GDM1 (cell line): ENCODE measurements at regions not wholly inside any gene's neighbourhood (a gene's known extent, or its start where the extent isn't known, plus 50 kb on each side); places are given as distances from the start of the nearest gene placed in this dataset.
"Not testable (repeated sequence)": the region's sequence is repeated elsewhere in the genome, so short reads cannot be mapped to it uniquely, and the experiment has no call there.

ENCODE experiments used
- DNase-seq: peaks from one replicate; lab custom pipeline; 2025; lab: John Stamatoyannopoulos, UW

GRCh38 chr13:64540976-64541375, 2689.2 kb downstream of the PCDH9 start:
- DNase-seq, result no peak

GRCh38 chr13:64540468-64540867, 2689.7 kb downstream of the PCDH9 start:
- no peak for DNase-seq

- no peak for DNase-seq
Observed at GRCh38 chr13:64538711-64539110, 2691.4 kb downstream of the PCDH9 start.

GRCh38 chr13:64534302-64534701, 2695.8 kb downstream of the PCDH9 start:
- no peak for DNase-seq

- no peak for DNase-seq
Observed at GRCh38 chr13:64531400-64531799, 2698.7 kb downstream of the PCDH9 start.

- no peak for DNase-seq
Observed at GRCh38 chr13:64529874-64530485, 2700.2 kb downstream of the PCDH9 start.

- no peak for DNase-seq
Observed at GRCh38 chr13:64528838-64529237, 2701.3 kb downstream of the PCDH9 start.

GRCh38 chr13:64527561-64527960, 2702.6 kb downstream of the PCDH9 start:
- no peak for DNase-seq

GRCh38 chr13:64525687-64526086, 2704.4 kb downstream of the PCDH9 start:
- DNase-seq, result no peak

GRCh38 chr13:64510747-64511146, 2719.4 kb downstream of the PCDH9 start:
- no peak for DNase-seq

GRCh38 chr13:64506246-64506645, 2723.9 kb downstream of the PCDH9 start:
- no peak for DNase-seq

GRCh38 chr13:64505336-64505910, 2724.7 kb downstream of the PCDH9 start:
- no peak for DNase-seq

GRCh38 chr13:64488731-64489130, 2741.4 kb downstream of the PCDH9 start:
- DNase-seq, result no peak

GRCh38 chr13:64482373-64482772, 2747.8 kb downstream of the PCDH9 start:
- DNase-seq, result no peak

- DNase-seq, result no peak
Observed at GRCh38 chr13:64480672-64481071, 2749.5 kb downstream of the PCDH9 start.

- DNase-seq, result no peak
Observed at GRCh38 chr13:64480211-64480610, 2749.9 kb downstream of the PCDH9 start.

GRCh38 chr13:64477146-64477545, 2753.0 kb downstream of the PCDH9 start:
- DNase-seq, result no peak

- not testable (repeated sequence) for DNase-seq
Observed at GRCh38 chr13:64476041-64476568, 2754.0 kb downstream of the PCDH9 start.

GRCh38 chr13:64471916-64472315, 2758.2 kb downstream of the PCDH9 start:
- no peak for DNase-seq

GRCh38 chr13:64470751-64471150, 2759.4 kb downstream of the PCDH9 start:
- no peak for DNase-seq

GRCh38 chr13:64459778-64460177, 2770.4 kb downstream of the PCDH9 start:
- no peak for DNase-seq

- no peak for DNase-seq
Observed at GRCh38 chr13:64457976-64458375, 2772.2 kb downstream of the PCDH9 start.

- DNase-seq, result no peak
Observed at GRCh38 chr13:64455124-64455523, 2775.0 kb downstream of the PCDH9 start.

GRCh38 chr13:64453831-64454230, 2776.3 kb downstream of the PCDH9 start:
- no peak for DNase-seq
